ENCODE measurements at regions not wholly inside any gene's neighbourhood (a gene's known extent, or its start where the extent isn't known, plus 50 kb on each side); places are given as distances from the start of the nearest gene placed in this dataset.

GRCh38 chr2:129896226-129897100, 83.0 kb upstream of the RAB6C start:
- no peak for DNase-seq

- no peak for DNase-seq
Observed at GRCh38 chr2:129901754-129902415, 77.6 kb upstream of the RAB6C start.

GRCh38 chr2:129902731-129903585, 76.5 kb upstream of the RAB6C start:
- no peak for DNase-seq

- no peak for DNase-seq
Observed at GRCh38 chr2:129903586-129904425, 75.7 kb upstream of the RAB6C start.

GRCh38 chr2:129904532-129905446, 74.7 kb upstream of the RAB6C start:
- DNase-seq = no peak

- no peak for DNase-seq
Observed at GRCh38 chr2:129905664-129906081, 73.8 kb upstream of the RAB6C start.

- DNase-seq = no peak
Observed at GRCh38 chr2:129906139-129906860, 73.2 kb upstream of the RAB6C start.

GRCh38 chr2:129906861-129907235, 72.6 kb upstream of the RAB6C start:
- no peak for DNase-seq

- DNase-seq = no peak
Observed at GRCh38 chr2:129907256-129907998, 72.0 kb upstream of the RAB6C start.

GRCh38 chr2:129908721-129909373, 70.6 kb upstream of the RAB6C start:
- no peak for DNase-seq

GRCh38 chr2:129909651-129910418, 69.6 kb upstream of the RAB6C start:
- no peak for DNase-seq

GRCh38 chr2:129910446-129911362, 68.8 kb upstream of the RAB6C start:
- no peak for DNase-seq

- no peak for DNase-seq
Observed at GRCh38 chr2:129911363-129912065, 68.0 kb upstream of the RAB6C start.

GRCh38 chr2:129912066-129912820, 67.2 kb upstream of the RAB6C start:
- DNase-seq = no peak

- DNase-seq = no peak
Observed at GRCh38 chr2:129912871-129913694, 66.4 kb upstream of the RAB6C start.
